Neural progenitor cell (in vitro differentiated cells): ENCODE measurements at regions not wholly inside any gene's neighbourhood (a gene's known extent, or its start where the extent isn't known, plus 50 kb on each side); places are given as distances from the start of the nearest gene placed in this dataset.

Source experiments
- DNase-seq: peaks from one replicate; pipeline ENCODE4 v3.0.0-alpha.2; 2016; ENCODE audit warnings: low spot score
- H2AFZ ChIP-seq: fragments of 200-600 bp; sonication (generic); replicated peaks from 2 replicates; pipeline ENCODE4 v1.6.1; 2016; ENCODE audit warnings: antibody characterized with exemption
- H3F3A ChIP-seq: fragments of 200-600 bp; sonication (generic); 2 replicates; pipeline ENCODE4 v1.6.1; 2016; ENCODE audit warnings: antibody characterized with exemption, low read depth
- H3K27ac ChIP-seq: fragments of 200-600 bp; sonication (generic); 2 replicates; pipeline ENCODE4 v1.5.1; 2016; ENCODE audit warnings: mild to moderate bottlenecking
- H3K27me3 ChIP-seq: fragments of 200-600 bp; sonication (generic); 2 replicates; pipeline ENCODE4 v1.6.1; 2016; ENCODE audit warnings: mild to moderate bottlenecking, moderate library complexity
- H3K36me3 ChIP-seq: fragments of 200-600 bp; sonication (generic); 2 replicates; pipeline ENCODE4 v1.5.1; 2016
- H3K4me1 ChIP-seq: fragments of 200-600 bp; sonication (generic); 2 replicates; pipeline ENCODE4 v1.6.1; 2016; ENCODE audit warnings: mixed run types
- H3K4me2 ChIP-seq: fragments of 200-600 bp; sonication (generic); 2 replicates; pipeline ENCODE4 v1.6.1; 2016
- H3K4me3 ChIP-seq: fragments of 200-600 bp; sonication (generic); 2 replicates; pipeline ENCODE4 v1.5.1; 2016
- H3K79me2 ChIP-seq: fragments of 200-600 bp; sonication (generic); 2 replicates; pipeline ENCODE4 v1.6.1; 2016; ENCODE audit warnings: low read depth
- H3K9ac ChIP-seq: fragments of 200-600 bp; sonication (generic); 2 replicates; pipeline ENCODE4 v1.6.1; 2016
- H3K9me3 ChIP-seq: fragments of 200-600 bp; sonication (generic); 2 replicates; pipeline ENCODE4 v1.5.1; 2016; ENCODE audit warnings: low read depth
- H4K20me1 ChIP-seq: fragments of 200-600 bp; sonication (generic); 2 replicates; pipeline ENCODE4 v1.6.1; 2016; ENCODE audit warnings: low read depth
- H3K27ac Mint-ChIP-seq: 3 replicates; pipeline ENCODE4 v1.8.0; 2021; ENCODE audit warnings: mixed read lengths
- H3K27me3 Mint-ChIP-seq: 2 replicates; pipeline ENCODE4 v1.8.0; 2022; ENCODE audit warnings: low read depth, mild to moderate bottlenecking, inconsistent platforms, moderate library complexity, mixed read lengths; ENCODE audit not compliant: insufficient read depth
- H3K36me3 Mint-ChIP-seq: 3 replicates; pipeline ENCODE4 v1.8.0; 2021; ENCODE audit warnings: mixed read lengths
- H3K4me1 Mint-ChIP-seq: 3 replicates; pipeline ENCODE4 v1.8.0; 2021; ENCODE audit warnings: mixed read lengths
- H3K4me3 Mint-ChIP-seq: 3 replicates; pipeline ENCODE4 v1.8.0; 2021; ENCODE audit warnings: mild to moderate bottlenecking, moderate library complexity, mixed read lengths
- H3K9me3 Mint-ChIP-seq: 3 replicates; pipeline ENCODE4 v1.8.0; 2020; ENCODE audit warnings: mixed read lengths
- EZH2 ChIP-seq: fragments of 200-600 bp; sonication (generic); IDR thresholded peaks from 2 replicates; pipeline ENCODE4 v1.6.1; 2017; ENCODE audit warnings: antibody characterized with exemption, mild to moderate bottlenecking, moderate library complexity
- EZH2phosphoT487 ChIP-seq: fragments of 200-600 bp; sonication (generic); IDR thresholded peaks from 2 replicates; pipeline ENCODE4 v1.6.1; 2017; ENCODE audit warnings: antibody characterized with exemption
- TF ChIP-seq, protein P1 (sequence below): fragments of 200-600 bp; sonication (generic); IDR thresholded peaks from 2 replicates; pipeline ENCODE4 v1.5.1; 2017; ENCODE audit warnings: antibody characterized with exemption, mild to moderate bottlenecking

DNA sequence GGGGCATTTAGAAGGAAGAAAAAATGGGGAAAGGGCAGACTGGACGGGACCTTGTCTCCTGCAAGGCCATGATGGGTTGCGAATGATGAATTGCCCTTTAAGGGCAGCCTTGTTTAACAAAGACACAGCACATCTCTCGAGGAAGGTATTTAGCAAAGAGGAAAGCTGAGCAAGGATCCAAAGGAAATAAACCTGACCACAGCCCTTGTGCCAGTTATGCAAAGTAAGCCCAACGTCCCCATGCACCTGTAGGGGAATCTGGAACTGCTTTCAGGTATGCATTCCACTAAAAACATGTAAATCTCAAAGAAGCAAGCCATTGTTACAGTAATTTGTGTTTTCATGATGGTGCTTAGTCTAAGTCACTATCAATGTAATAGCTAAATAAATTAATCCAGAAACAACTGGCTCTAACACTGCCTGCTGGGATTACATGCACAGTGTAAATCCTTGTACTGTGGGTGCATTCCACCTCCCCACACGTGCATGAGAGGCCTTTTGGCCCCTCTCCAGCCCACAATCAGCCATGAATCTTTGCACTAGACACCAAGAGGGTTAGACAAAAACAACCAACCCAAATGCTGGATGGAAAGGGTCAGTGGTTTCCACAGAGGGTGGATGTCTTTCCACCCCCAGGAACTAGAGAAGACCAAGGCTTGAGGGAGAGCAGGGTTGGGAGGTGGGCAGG is 228.8 kb upstream of the KAZN start:
- Histone ChIP-seq H2AFZ (no peak overlapping the region), H3K36me3 (no peaks in the 10 kb centered on the region), H3K9ac (no peak overlapping the region), H3K4me1 (peaks cover 7% of the 10 kb centered on the region), H3K4me3 (no peak overlapping the region), H3K9me3 (no peaks in the 10 kb centered on the region), H3K27ac (no peak overlapping the region), H3F3A (no peaks in the 10 kb centered on the region), H3K79me2 (no peaks in the 10 kb centered on the region), H3K27me3 (no peaks in the 10 kb centered on the region), H4K20me1 (no peaks in the 10 kb centered on the region), H3K4me2 (no peak overlapping the region)
- Mint-ChIP-seq H3K4me3 (no peak overlapping the region), H3K27me3 (peaks cover 20% of the 10 kb centered on the region), H3K4me1 (peaks cover 41% of the 10 kb centered on the region), H3K27ac (no peak overlapping the region), H3K9me3 (peaks cover 9% of the 10 kb centered on the region), H3K36me3 (no peaks in the 10 kb centered on the region)
- TF ChIP-seq EZH2phosphoT487 (no peak), EZH2 (no peak)
- TF ChIP-seq, protein P1, sequence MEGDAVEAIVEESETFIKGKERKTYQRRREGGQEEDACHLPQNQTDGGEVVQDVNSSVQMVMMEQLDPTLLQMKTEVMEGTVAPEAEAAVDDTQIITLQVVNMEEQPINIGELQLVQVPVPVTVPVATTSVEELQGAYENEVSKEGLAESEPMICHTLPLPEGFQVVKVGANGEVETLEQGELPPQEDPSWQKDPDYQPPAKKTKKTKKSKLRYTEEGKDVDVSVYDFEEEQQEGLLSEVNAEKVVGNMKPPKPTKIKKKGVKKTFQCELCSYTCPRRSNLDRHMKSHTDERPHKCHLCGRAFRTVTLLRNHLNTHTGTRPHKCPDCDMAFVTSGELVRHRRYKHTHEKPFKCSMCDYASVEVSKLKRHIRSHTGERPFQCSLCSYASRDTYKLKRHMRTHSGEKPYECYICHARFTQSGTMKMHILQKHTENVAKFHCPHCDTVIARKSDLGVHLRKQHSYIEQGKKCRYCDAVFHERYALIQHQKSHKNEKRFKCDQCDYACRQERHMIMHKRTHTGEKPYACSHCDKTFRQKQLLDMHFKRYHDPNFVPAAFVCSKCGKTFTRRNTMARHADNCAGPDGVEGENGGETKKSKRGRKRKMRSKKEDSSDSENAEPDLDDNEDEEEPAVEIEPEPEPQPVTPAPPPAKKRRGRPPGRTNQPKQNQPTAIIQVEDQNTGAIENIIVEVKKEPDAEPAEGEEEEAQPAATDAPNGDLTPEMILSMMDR = no peak
- no peak for DNase-seq

DNA sequence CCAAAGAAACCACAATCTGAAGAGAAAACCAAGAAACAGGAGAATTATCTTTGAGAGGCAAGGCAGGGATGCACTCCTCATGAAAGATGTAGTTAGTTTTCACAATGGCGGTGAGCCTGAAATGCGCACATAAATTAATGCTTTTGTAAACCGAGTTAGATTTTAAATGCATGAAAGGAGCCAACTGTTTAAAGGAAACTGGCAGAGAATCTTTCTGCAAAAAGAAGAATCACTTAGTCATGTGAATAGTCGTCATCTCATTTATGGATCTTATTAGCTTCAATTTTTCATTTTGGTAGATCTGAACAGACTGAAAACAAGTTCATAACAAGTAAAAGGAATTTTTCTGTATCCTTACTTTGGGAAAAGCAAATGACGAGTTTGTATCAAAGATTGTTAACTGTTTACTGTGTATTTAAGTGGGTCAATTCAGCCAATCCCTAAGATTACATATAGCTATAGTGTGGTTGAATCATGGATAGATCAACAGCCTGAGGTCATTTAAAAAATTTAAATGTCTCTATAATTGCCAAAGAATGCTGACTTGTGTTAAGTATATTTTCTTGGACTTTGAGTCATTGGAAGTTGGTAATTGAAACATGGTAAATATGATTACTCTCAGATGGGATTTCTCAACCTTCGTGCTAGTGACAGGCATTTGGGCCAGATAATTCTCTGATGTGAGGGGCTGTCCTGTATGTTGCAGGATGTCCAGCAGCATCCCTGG is 226.6 kb upstream of the KAZN start:
- Histone ChIP-seq H3K9ac (no peak overlapping the region), H2AFZ (no peak overlapping the region), H4K20me1 (no peaks in the 10 kb centered on the region), H3K27me3 (no peaks in the 10 kb centered on the region), H3K4me3 (no peak overlapping the region), H3K27ac (no peak overlapping the region), H3F3A (no peaks in the 10 kb centered on the region), H3K36me3 (no peaks in the 10 kb centered on the region), H3K4me1 (no peaks in the 10 kb centered on the region), H3K4me2 (no peak overlapping the region), H3K79me2 (no peaks in the 10 kb centered on the region), H3K9me3 (no peaks in the 10 kb centered on the region)
- no peak for DNase-seq
- H3K4me1 Mint-ChIP-seq = peaks cover 26% of the 10 kb centered on the region
- TF ChIP-seq EZH2phosphoT487 (no peak), EZH2 (no peak)
- TF ChIP-seq, protein P1 = no peak
- peaks cover 6% of the 10 kb centered on the region for H3K27me3 Mint-ChIP-seq
- no peak overlapping the region for H3K4me3 Mint-ChIP-seq
- H3K27ac Mint-ChIP-seq = no peak overlapping the region
- peaks cover 9% of the 10 kb centered on the region for H3K9me3 Mint-ChIP-seq
- H3K36me3 Mint-ChIP-seq = no peaks in the 10 kb centered on the region

DNA sequence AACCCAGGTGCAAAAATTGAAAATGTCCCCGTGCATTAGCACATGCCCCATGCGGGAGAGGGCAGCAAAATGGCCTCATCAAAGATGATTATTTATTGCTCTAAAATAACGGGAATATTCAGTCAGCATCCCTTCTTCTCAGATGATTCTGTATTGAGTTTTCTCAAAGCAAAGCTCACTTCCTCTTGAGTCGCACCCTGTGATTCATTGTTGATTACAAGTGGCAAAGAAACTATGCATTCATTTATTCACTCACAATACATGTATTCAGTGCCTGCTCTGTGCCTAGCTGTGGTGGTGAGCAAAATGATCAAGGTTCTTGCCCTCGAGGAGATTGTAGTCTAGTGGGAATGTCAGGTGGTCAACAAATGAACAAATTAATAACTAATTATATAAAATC is 226.0 kb upstream of the KAZN start:
- no peak for DNase-seq
- H3K9me3 Mint-ChIP-seq = peaks cover 9% of the 10 kb centered on the region
- Histone ChIP-seq H3K27me3 (no peaks in the 10 kb centered on the region), H3K4me2 (no peak overlapping the region), H3K27ac (no peak overlapping the region), H3F3A (no peaks in the 10 kb centered on the region), H3K9ac (no peak overlapping the region), H4K20me1 (no peaks in the 10 kb centered on the region), H3K9me3 (no peaks in the 10 kb centered on the region), H3K79me2 (no peaks in the 10 kb centered on the region), H3K4me3 (no peak overlapping the region), H2AFZ (no peak overlapping the region), H3K36me3 (no peaks in the 10 kb centered on the region), H3K4me1 (no peaks in the 10 kb centered on the region)
- no peak for TF ChIP-seq EZH2
- H3K4me3 Mint-ChIP-seq = no peak overlapping the region
- H3K27me3 Mint-ChIP-seq = peaks cover 6% of the 10 kb centered on the region
- peaks cover 24% of the 10 kb centered on the region for H3K4me1 Mint-ChIP-seq
- H3K36me3 Mint-ChIP-seq = no peaks in the 10 kb centered on the region
- H3K27ac Mint-ChIP-seq = no peak overlapping the region
